HCT116 (cell line): ENCODE measurements at regions not wholly inside any gene's neighbourhood (a gene's known extent, or its start where the extent isn't known, plus 50 kb on each side); places are given as distances from the start of the nearest gene placed in this dataset.

Experiments used
- ATAC-seq: fragments of 200-7000 bp; cut with Tn5 transposase; 2 replicates; pipeline ENCODE4 v1.9.1; 2020; ENCODE audit warnings: mild to moderate bottlenecking, moderate library complexity
- BruUV-seq: library from RNA; stranded (reverse); fragments of 400-500 nt; replicated peaks from 2 replicates; lab custom pipeline; 2021; lab: Mats Ljungman, UMichigan
- CTCF ChIA-PET: fragments of 300-600 bp; sonication (Branson Sonifier 250); formaldehyde crosslinking; loops from one replicate; lab custom pipeline; 2021; ENCODE audit warnings: antibody characterized with exemption; lab: Charles Lee
- POLR2A ChIA-PET: fragments of 300-600, 350-600 bp; sonication (Branson Sonifier 250); formaldehyde crosslinking; loops from one replicate; lab custom pipeline; 2021; ENCODE audit warnings: antibody characterized with exemption; lab: Charles Lee
- RAD21 ChIA-PET, 2 experiments: fragments of 300-600 bp; sonication (Branson Sonifier 250); formaldehyde crosslinking; loops; one replicate each; lab custom pipeline; 2023; ENCODE audit warnings: low total read pairs in 2 of 2; ENCODE audit not compliant: uncharacterized antibody in 2 of 2, unreplicated experiment in 2 of 2, low non-redundant PET in 1 of 2; lab: Charles Lee
- DNase-seq: peaks from one replicate; pipeline ENCODE4 v3.0.0-alpha.2; 2010; ENCODE audit warnings: low read depth, low spot score
- H2AFZ ChIP-seq: fragments of 200-600 bp; shearing (Covaris generic), sonication (generic); 2 replicates; pipeline ENCODE4 v1.6.1; 2017; ENCODE audit warnings: low read depth, mixed run types, mixed read lengths, antibody characterized with exemption, low read length; ENCODE audit not compliant: poor library complexity, severe bottlenecking
- H3K27ac ChIP-seq: 2 replicates; pipeline ENCODE4 v1.5.1; 2012; ENCODE audit warnings: low read depth, low read length
- H3K27me3 ChIP-seq: fragments of 200-600 bp; sonication (generic); 2 replicates; pipeline ENCODE4 v1.6.1; 2016; ENCODE audit warnings: mixed run types, low read length, mixed read lengths; ENCODE audit not compliant: insufficient read depth
- H3K36me3 ChIP-seq, 2 experiments: fragments of 200-500 bp in 1 of 2; fragments of 200-600 bp in 1 of 2; sonication (Bioruptor generic) in 1 of 2; sonication (generic) in 1 of 2; 2 replicates each; pipeline versions ENCODE4 v1.5.1 to v1.6.1; 2014 to 2016; ENCODE audit warnings: low read length in 2 of 2, inconsistent platforms in 1 of 2, mixed read lengths in 1 of 2, mixed run types in 1 of 2; ENCODE audit not compliant: insufficient read depth in 2 of 2, control insufficient read depth in 1 of 2
- H3K4me1 ChIP-seq, 2 experiments: fragments of 200-600 bp in 1 of 2; sonication (generic) in 1 of 2; 2 replicates each; pipeline versions ENCODE4 v1.5.1 to v1.6.1; 2012 to 2017; ENCODE audit warnings: low read length in 2 of 2, inconsistent platforms in 1 of 2, mild to moderate bottlenecking in 1 of 2, mixed read lengths in 1 of 2, mixed run types in 1 of 2, moderate library complexity in 1 of 2; ENCODE audit not compliant: insufficient read depth in 2 of 2, control insufficient read depth in 1 of 2
- H3K4me2 ChIP-seq: fragments of 200-600 bp; sonication (generic); 2 replicates; pipeline ENCODE4 v1.6.1; 2017; ENCODE audit warnings: mixed run types, low read length, mixed read lengths
- H3K4me3 ChIP-seq, 2 experiments: fragments of 200-600 bp in 1 of 2; sonication (generic) in 1 of 2; replicated peaks in 1 of 2; 2 replicates each; pipeline ENCODE4 v1.5.1; 2011 to 2016; ENCODE audit warnings: low read length in 2 of 2, control low read depth in 1 of 2, low read depth in 1 of 2, mild to moderate bottlenecking in 1 of 2, mixed read lengths in 1 of 2, mixed run types in 1 of 2
- H3K79me2 ChIP-seq: fragments of 200-600 bp; sonication (generic); 2 replicates; pipeline ENCODE4 v1.6.1; 2017; ENCODE audit warnings: mild to moderate bottlenecking, mixed run types, low read length, moderate library complexity, mixed read lengths; ENCODE audit not compliant: insufficient read depth
- H3K9ac ChIP-seq: fragments of 200-600 bp; sonication (generic); 2 replicates; pipeline ENCODE4 v1.6.1; 2016; ENCODE audit warnings: low read length, mixed read lengths
- H3K9me2 ChIP-seq: fragments of 200-600 bp; sonication (generic), shearing (Covaris generic); 2 replicates; pipeline ENCODE4 v1.6.1; 2017; ENCODE audit warnings: mixed run types, mild to moderate bottlenecking, moderate library complexity; ENCODE audit not compliant: insufficient read depth
- H3K9me3 ChIP-seq, 2 experiments: fragments of 200-500 bp in 1 of 2; fragments of 200-600 bp in 1 of 2; sonication (Bioruptor generic) in 1 of 2; sonication (generic) in 1 of 2; 2 replicates each; pipeline ENCODE4 v1.6.1; 2014 to 2017; ENCODE audit warnings: low read length in 2 of 2, mixed read lengths in 2 of 2, inconsistent platforms in 1 of 2, low read depth in 1 of 2, mild to moderate bottlenecking in 1 of 2, mixed run types in 1 of 2, moderate library complexity in 1 of 2; ENCODE audit not compliant: control insufficient read depth in 1 of 2, insufficient read depth in 1 of 2
- H4K20me1 ChIP-seq: fragments of 200-600 bp; sonication (generic), shearing (Covaris generic); 2 replicates; pipeline ENCODE4 v1.6.1; 2017; ENCODE audit warnings: mixed run types, mild to moderate bottlenecking, moderate library complexity; ENCODE audit not compliant: insufficient read depth
- ATF3 ChIP-seq: IDR thresholded peaks from 2 replicates; pipeline ENCODE4 v1.6.1; 2012
- CBX3 ChIP-seq: IDR thresholded peaks from 2 replicates; pipeline ENCODE4 v1.6.1; 2012; ENCODE audit warnings: low read depth
- CEBPB ChIP-seq: IDR thresholded peaks from 2 replicates; pipeline ENCODE4 v1.6.1; 2012; ENCODE audit warnings: low read depth
- EZH2 ChIP-seq: fragments of 200-600 bp; sonication (generic); IDR thresholded peaks from 2 replicates; pipeline ENCODE4 v1.6.1; 2017; ENCODE audit warnings: antibody characterized with exemption, mixed run types
- EZH2phosphoT487 ChIP-seq: fragments of 200-600 bp; IDR thresholded peaks from 2 replicates; pipeline ENCODE4 v1.6.1; 2018; ENCODE audit warnings: antibody characterized with exemption, borderline replicate concordance
- FOSL1 ChIP-seq: IDR thresholded peaks from 2 replicates; pipeline ENCODE4 v1.6.1; 2012; ENCODE audit warnings: low read depth
- SIN3A ChIP-seq: IDR thresholded peaks from 2 replicates; pipeline ENCODE4 v1.6.1; 2012; ENCODE audit warnings: low read depth
- YY1 ChIP-seq: IDR thresholded peaks from 2 replicates; pipeline ENCODE4 v1.6.1; 2011; ENCODE audit warnings: low read length, low read depth, moderate library complexity, mild to moderate bottlenecking; ENCODE audit not compliant: insufficient replicate concordance; ENCODE audit errors: extremely low read depth
- ZBTB33 ChIP-seq: IDR thresholded peaks from 2 replicates; pipeline ENCODE4 v1.6.1; 2011; ENCODE audit warnings: mild to moderate bottlenecking, low read length, moderate library complexity; ENCODE audit not compliant: insufficient replicate concordance; ENCODE audit errors: extremely low read depth
- ZFX ChIP-seq: fragments of 450-650 bp; IDR thresholded peaks from 2 replicates; pipeline ENCODE4 v1.6.1; 2017
- intact Hi-C: fragments of 100-400 bp; cut with micrococcal nuclease; formaldehyde crosslinking; loops from 2 replicates; pipeline ENCODE4 v1.10.0; 2022

GRCh38 chr3:17939157-17939556 lies 196.7 kb upstream of the TBC1D5 start:
- Histone ChIP-seq H4K20me1 (no peaks in the 10 kb centered on the region), H3K4me2 (no peak overlapping the region)
- POLR2A ChIA-PET = no interaction called here
- no TSS peak for BruUV-seq
- TF ChIP-seq ATF3 (no peak), ZBTB33 (no peak), CEBPB (no peak), FOSL1 (no peak), SIN3A (no peak), YY1 (no peak), ZFX (no peak), EZH2 (no peak), CBX3 (no peak), EZH2phosphoT487 (no peak)
- TF ChIP-seq, all 23 proteins: peak for 0
- intact Hi-C loops = no loop called here
- Histone ChIP-seq H3K27ac (no peak overlapping the region), H3K9me2 (no peaks in the 10 kb centered on the region), H3K9ac (no peak overlapping the region), H2AFZ (no peak overlapping the region), H3K36me3 (no peaks in the 10 kb centered on the region), H3K9me3 (no peaks in the 10 kb centered on the region), H3K4me3 (no peak overlapping the region), H3K79me2 (no peaks in the 10 kb centered on the region), H3K4me1 (no peaks in the 10 kb centered on the region), H3K27me3 (no peaks in the 10 kb centered on the region)
- no peak for DNase-seq
- CTCF ChIA-PET = no interaction called here
- RAD21 ChIA-PET = no interaction called here
- no peak for ATAC-seq
